ENCODE measurements at regions not wholly inside any gene's neighbourhood (a gene's known extent, or its start where the extent isn't known, plus 50 kb on each side); places are given as distances from the start of the nearest gene placed in this dataset.

DNA sequence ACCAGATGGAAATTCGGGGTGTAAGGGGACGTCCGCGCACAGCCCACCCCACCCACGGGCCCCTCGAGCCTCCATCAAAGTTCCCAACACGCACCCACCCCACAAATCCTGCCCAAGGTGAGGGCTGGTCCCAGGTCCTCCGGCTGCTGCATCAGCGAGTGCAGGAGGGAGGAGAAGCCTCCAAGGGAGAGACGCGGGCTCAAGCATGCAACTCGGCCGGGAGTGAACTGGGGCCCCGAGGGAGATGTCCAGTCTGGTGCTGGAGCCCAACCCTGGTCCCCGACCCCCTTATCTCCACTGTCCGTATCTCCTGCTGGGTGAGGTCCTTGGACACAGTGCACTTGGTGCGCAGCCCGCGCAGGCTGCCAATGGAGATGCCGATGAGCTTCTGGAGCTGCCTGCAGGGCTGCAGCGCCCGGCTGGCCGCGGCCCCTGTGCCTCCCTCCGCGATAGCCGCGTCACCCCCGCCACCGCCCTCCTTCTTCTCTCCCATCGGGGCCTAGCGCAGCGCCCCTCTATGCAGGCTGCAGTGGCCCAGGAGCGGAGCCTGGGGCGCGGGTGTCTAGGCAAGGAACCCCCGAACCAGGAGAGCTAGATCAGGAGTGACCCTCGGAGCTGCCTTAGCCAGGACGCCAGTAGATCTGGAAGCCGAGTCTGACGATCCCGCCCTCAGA lies 489.2 kb downstream of the ZNF33B start:
- TF ChIP-seq, protein P1, sequence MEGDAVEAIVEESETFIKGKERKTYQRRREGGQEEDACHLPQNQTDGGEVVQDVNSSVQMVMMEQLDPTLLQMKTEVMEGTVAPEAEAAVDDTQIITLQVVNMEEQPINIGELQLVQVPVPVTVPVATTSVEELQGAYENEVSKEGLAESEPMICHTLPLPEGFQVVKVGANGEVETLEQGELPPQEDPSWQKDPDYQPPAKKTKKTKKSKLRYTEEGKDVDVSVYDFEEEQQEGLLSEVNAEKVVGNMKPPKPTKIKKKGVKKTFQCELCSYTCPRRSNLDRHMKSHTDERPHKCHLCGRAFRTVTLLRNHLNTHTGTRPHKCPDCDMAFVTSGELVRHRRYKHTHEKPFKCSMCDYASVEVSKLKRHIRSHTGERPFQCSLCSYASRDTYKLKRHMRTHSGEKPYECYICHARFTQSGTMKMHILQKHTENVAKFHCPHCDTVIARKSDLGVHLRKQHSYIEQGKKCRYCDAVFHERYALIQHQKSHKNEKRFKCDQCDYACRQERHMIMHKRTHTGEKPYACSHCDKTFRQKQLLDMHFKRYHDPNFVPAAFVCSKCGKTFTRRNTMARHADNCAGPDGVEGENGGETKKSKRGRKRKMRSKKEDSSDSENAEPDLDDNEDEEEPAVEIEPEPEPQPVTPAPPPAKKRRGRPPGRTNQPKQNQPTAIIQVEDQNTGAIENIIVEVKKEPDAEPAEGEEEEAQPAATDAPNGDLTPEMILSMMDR (IDR thresholded peaks at IDR 0.05) = no peak
- no peak for TF ChIP-seq POLR2A (IDR thresholded peaks at IDR 0.05)

Measured in esophagus squamous epithelium (tissue), 4 donors.